ENCODE measurements at regions not wholly inside any gene's neighbourhood (a gene's known extent, or its start where the extent isn't known, plus 50 kb on each side); places are given as distances from the start of the nearest gene placed in this dataset.

DNA sequence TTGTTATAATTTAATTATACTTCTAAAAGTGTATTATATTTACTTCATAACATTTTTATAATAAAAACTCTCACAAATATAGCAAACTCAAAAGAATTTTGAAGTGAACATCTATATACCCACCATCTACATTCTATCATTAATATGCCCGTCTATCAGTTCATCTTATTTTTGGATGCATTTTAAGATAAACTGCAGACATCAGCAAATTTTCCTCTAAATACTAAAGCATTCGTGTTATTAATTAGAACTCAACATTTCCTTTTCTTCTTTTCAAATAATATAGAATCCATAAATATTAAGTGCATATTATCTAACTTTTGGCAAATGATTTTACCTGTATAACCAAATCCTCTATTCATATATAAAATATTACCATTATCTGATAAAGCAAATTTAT lies 242.9 kb upstream of the BCHE start:
- no peaks in the 10 kb centered on the region for H3F3A ChIP-seq (ENCODE audit: insufficient read depth, low read length, poor library complexity, severe bottlenecking)
- H3K27ac ChIP-seq (ENCODE audit: low read length), result no peak overlapping the region
- no peaks in the 10 kb centered on the region for H3K9me2 ChIP-seq (ENCODE audit: insufficient read depth, low read length)
- H3K9me3 ChIP-seq (ENCODE audit: low read length), result no peaks in the 10 kb centered on the region
- H3K4me3 ChIP-seq (ENCODE audit: low read length), result no peak overlapping the region
- H2AFZ ChIP-seq (ENCODE audit: low read depth, low read length), result no peak overlapping the region
- H3K27me3 ChIP-seq (ENCODE audit: insufficient read depth, low read depth, low read length), result no peaks in the 10 kb centered on the region
- H3K4me2 ChIP-seq (ENCODE audit: low read length), result no peak overlapping the region
- no peak overlapping the region for H3K9ac ChIP-seq (ENCODE audit: low read length)
- no peaks in the 10 kb centered on the region for H3K36me3 ChIP-seq (ENCODE audit: insufficient read depth, low read length)
- H4K20me1 ChIP-seq (ENCODE audit: insufficient read depth), result no peaks in the 10 kb centered on the region
- TF ChIP-seq RAD21 (conservative IDR thresholded peaks at IDR 0.05), result no peak
- TF ChIP-seq, protein P1, sequence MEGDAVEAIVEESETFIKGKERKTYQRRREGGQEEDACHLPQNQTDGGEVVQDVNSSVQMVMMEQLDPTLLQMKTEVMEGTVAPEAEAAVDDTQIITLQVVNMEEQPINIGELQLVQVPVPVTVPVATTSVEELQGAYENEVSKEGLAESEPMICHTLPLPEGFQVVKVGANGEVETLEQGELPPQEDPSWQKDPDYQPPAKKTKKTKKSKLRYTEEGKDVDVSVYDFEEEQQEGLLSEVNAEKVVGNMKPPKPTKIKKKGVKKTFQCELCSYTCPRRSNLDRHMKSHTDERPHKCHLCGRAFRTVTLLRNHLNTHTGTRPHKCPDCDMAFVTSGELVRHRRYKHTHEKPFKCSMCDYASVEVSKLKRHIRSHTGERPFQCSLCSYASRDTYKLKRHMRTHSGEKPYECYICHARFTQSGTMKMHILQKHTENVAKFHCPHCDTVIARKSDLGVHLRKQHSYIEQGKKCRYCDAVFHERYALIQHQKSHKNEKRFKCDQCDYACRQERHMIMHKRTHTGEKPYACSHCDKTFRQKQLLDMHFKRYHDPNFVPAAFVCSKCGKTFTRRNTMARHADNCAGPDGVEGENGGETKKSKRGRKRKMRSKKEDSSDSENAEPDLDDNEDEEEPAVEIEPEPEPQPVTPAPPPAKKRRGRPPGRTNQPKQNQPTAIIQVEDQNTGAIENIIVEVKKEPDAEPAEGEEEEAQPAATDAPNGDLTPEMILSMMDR (IDR thresholded peaks at IDR 0.05; ENCODE audit: poor library complexity, severe bottlenecking), result no peak
- TF ChIP-seq TAF1 (IDR thresholded peaks at IDR 0.05; ENCODE audit: low read depth), result no peak
- no peak for TF ChIP-seq EP300 (conservative IDR thresholded peaks at IDR 0.05; ENCODE audit: poor library complexity, severe bottlenecking)
- TF ChIP-seq MXI1 (conservative IDR thresholded peaks at IDR 0.05; ENCODE audit: poor library complexity, severe bottlenecking), result no peak
- no peak for TF ChIP-seq POLR2AphosphoS5 (IDR thresholded peaks at IDR 0.05)
- TF ChIP-seq EZH2 (IDR thresholded peaks at IDR 0.05; ENCODE audit: borderline replicate concordance, insufficient read depth, low read length, poor library complexity, severe bottlenecking), result no peak
- TF ChIP-seq SMC3 (conservative IDR thresholded peaks at IDR 0.05; ENCODE audit: poor library complexity), result no peak
- TF ChIP-seq, protein P2, sequence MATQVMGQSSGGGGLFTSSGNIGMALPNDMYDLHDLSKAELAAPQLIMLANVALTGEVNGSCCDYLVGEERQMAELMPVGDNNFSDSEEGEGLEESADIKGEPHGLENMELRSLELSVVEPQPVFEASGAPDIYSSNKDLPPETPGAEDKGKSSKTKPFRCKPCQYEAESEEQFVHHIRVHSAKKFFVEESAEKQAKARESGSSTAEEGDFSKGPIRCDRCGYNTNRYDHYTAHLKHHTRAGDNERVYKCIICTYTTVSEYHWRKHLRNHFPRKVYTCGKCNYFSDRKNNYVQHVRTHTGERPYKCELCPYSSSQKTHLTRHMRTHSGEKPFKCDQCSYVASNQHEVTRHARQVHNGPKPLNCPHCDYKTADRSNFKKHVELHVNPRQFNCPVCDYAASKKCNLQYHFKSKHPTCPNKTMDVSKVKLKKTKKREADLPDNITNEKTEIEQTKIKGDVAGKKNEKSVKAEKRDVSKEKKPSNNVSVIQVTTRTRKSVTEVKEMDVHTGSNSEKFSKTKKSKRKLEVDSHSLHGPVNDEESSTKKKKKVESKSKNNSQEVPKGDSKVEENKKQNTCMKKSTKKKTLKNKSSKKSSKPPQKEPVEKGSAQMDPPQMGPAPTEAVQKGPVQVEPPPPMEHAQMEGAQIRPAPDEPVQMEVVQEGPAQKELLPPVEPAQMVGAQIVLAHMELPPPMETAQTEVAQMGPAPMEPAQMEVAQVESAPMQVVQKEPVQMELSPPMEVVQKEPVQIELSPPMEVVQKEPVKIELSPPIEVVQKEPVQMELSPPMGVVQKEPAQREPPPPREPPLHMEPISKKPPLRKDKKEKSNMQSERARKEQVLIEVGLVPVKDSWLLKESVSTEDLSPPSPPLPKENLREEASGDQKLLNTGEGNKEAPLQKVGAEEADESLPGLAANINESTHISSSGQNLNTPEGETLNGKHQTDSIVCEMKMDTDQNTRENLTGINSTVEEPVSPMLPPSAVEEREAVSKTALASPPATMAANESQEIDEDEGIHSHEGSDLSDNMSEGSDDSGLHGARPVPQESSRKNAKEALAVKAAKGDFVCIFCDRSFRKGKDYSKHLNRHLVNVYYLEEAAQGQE (IDR thresholded peaks at IDR 0.05; ENCODE audit: borderline replicate concordance), result no peak
- no peaks in the 10 kb centered on the region for H3K79me2 ChIP-seq (replicated peaks; ENCODE audit: insufficient read depth, low read length)

DNA sequence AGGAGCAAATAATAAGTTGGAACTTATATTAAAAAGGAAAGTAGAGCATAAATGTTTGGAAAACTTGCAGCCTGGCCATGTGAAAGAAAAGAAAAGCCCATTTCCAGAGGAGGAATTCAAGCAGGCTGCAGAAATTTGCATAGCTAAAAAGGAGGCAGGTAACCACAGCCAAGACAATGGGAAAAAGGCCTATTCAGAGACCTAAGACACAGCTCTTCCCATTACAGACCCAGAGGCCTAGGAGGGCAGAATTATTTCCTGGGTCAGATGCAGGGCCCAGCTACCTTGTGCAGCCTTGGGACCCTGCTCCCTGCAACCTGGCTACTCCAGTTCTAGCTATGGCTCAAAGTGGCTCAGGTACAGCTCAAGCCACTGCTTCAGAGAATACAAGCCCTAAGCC lies 234.6 kb upstream of the BCHE start:
- no peak overlapping the region for H3K9ac ChIP-seq (ENCODE audit: low read length)
- H3K9me3 ChIP-seq (ENCODE audit: low read length), result no peaks in the 10 kb centered on the region
- no peaks in the 10 kb centered on the region for H3K27me3 ChIP-seq (ENCODE audit: insufficient read depth, low read depth, low read length)
- no peaks in the 10 kb centered on the region for H3K9me2 ChIP-seq (ENCODE audit: insufficient read depth, low read length)
- TF ChIP-seq SMC3 (conservative IDR thresholded peaks at IDR 0.05; ENCODE audit: poor library complexity), result no peak
- no peak for TF ChIP-seq RAD21 (conservative IDR thresholded peaks at IDR 0.05)
- no peak for TF ChIP-seq MXI1 (conservative IDR thresholded peaks at IDR 0.05; ENCODE audit: poor library complexity, severe bottlenecking)
- TF ChIP-seq, protein P1 (IDR thresholded peaks at IDR 0.05; ENCODE audit: poor library complexity, severe bottlenecking), result no peak
- TF ChIP-seq POLR2AphosphoS5 (IDR thresholded peaks at IDR 0.05), result no peak
- TF ChIP-seq, protein P2 (IDR thresholded peaks at IDR 0.05; ENCODE audit: borderline replicate concordance), result no peak
- TF ChIP-seq TAF1 (IDR thresholded peaks at IDR 0.05; ENCODE audit: low read depth), result no peak
- TF ChIP-seq EP300 (conservative IDR thresholded peaks at IDR 0.05; ENCODE audit: poor library complexity, severe bottlenecking), result no peak
- TF ChIP-seq EZH2 (IDR thresholded peaks at IDR 0.05; ENCODE audit: borderline replicate concordance, insufficient read depth, low read length, poor library complexity, severe bottlenecking), result no peak
- no peak overlapping the region for H3K27ac ChIP-seq (ENCODE audit: low read length)
- H4K20me1 ChIP-seq (ENCODE audit: insufficient read depth), result no peaks in the 10 kb centered on the region
- H3K36me3 ChIP-seq (ENCODE audit: insufficient read depth, low read length), result no peaks in the 10 kb centered on the region
- no peak overlapping the region for H3K4me2 ChIP-seq (ENCODE audit: low read length)
- H3F3A ChIP-seq (ENCODE audit: insufficient read depth, low read length, poor library complexity, severe bottlenecking), result no peaks in the 10 kb centered on the region
- no peak overlapping the region for H3K4me3 ChIP-seq (ENCODE audit: low read length)
- no peak overlapping the region for H2AFZ ChIP-seq (ENCODE audit: low read depth, low read length)
- H3K79me2 ChIP-seq (replicated peaks; ENCODE audit: insufficient read depth, low read length), result no peaks in the 10 kb centered on the region

All from neural cell (in vitro differentiated cells).